Neural progenitor cell (in vitro differentiated cells): ENCODE measurements at regions not wholly inside any gene's neighbourhood (a gene's known extent, or its start where the extent isn't known, plus 50 kb on each side); places are given as distances from the start of the nearest gene placed in this dataset.

ENCODE experiments used
- CTCF ChIP-seq: fragments of 200-600 bp; sonication (generic); IDR thresholded peaks from 2 replicates; pipeline ENCODE4 v1.5.1; 2017; ENCODE audit warnings: antibody characterized with exemption, mild to moderate bottlenecking
- EZH2 ChIP-seq: fragments of 200-600 bp; sonication (generic); IDR thresholded peaks from 2 replicates; pipeline ENCODE4 v1.6.1; 2017; ENCODE audit warnings: antibody characterized with exemption, mild to moderate bottlenecking, moderate library complexity
- EZH2phosphoT487 ChIP-seq: fragments of 200-600 bp; sonication (generic); IDR thresholded peaks from 2 replicates; pipeline ENCODE4 v1.6.1; 2017; ENCODE audit warnings: antibody characterized with exemption

- TF ChIP-seq CTCF: no peak
- TF ChIP-seq EZH2phosphoT487: no peak
- no peak for TF ChIP-seq EZH2
These were observed 80.7 kb upstream of the SPATA12 start for GRCh38 chr3:56979791-56980190.
